Lower leg skin (tissue), 4 donors: ENCODE measurements at regions not wholly inside any gene's neighbourhood (a gene's known extent, or its start where the extent isn't known, plus 50 kb on each side); places are given as distances from the start of the nearest gene placed in this dataset.

ENCODE experiments used
- DNase-seq, 2 donors: peaks; one replicate each; pipeline ENCODE4 v3.0.0-alpha.2; 2019; ENCODE audit warnings: low spot score in 2 of 2
- H3K4me3 ChIP-seq: fragments of 200-600 bp; sonication (generic); 2 replicates; pipeline ENCODE4 v1.5.1; 2017; ENCODE audit warnings: mild to moderate bottlenecking, low read depth; ENCODE audit not compliant: poor library complexity, severe bottlenecking
- POLR2A ChIP-seq, 2 donors: fragments of 450-650 bp; IDR thresholded peaks; one replicate each; pipeline ENCODE4 v1.6.1; 2016 to 2017; ENCODE audit warnings: antibody characterized with exemption in 2 of 2, mild to moderate bottlenecking in 1 of 2, moderate library complexity in 1 of 2
- WGBS, 2 donors: methylation state at CpG; one replicate each; pipeline ENCODE4 v1.1.5; 2018; 5-methylcytosine and 5-hydroxymethylcytosine counted together
- intact Hi-C: fragments of 100-400 bp; cut with DNase I; formaldehyde crosslinking; loops from one replicate; pipeline ENCODE4 v1.15.0; 2023; ENCODE audit warnings: low total_unique reads
- TF ChIP-seq, protein P1 (sequence below), 3 donors: fragments of 450-650 bp; IDR thresholded peaks; one replicate each; pipeline ENCODE4 v1.5.1; 2016; ENCODE audit warnings: antibody characterized with exemption in 3 of 3, mild to moderate bottlenecking in 3 of 3, moderate library complexity in 2 of 3

DNA sequence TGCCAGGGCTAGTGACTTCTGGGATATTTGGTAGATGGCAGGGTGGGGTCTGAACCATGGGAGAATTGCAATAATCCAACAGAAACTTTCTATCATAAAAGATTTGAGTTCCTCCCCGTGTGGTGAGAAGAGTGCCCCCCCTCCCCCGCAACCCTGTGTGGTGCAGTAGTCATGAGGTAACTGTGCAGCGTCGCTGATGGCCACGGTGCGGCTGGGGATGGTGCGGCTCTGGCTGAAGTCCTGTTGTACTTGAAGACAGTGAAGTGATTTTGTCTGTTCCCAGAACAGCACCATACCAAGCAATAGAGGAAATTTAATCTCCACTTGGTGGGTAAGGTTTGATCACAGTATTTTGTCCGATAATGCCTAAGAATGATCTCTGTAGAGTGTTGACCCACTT, 654.8 kb upstream of the POU3F2 start:
- intact Hi-C loops, result no loop called here
- 91 to 93% methylated on average over 8 of the region's 8 CpGs for WGBS, 2 donors
- TF ChIP-seq, protein P1, sequence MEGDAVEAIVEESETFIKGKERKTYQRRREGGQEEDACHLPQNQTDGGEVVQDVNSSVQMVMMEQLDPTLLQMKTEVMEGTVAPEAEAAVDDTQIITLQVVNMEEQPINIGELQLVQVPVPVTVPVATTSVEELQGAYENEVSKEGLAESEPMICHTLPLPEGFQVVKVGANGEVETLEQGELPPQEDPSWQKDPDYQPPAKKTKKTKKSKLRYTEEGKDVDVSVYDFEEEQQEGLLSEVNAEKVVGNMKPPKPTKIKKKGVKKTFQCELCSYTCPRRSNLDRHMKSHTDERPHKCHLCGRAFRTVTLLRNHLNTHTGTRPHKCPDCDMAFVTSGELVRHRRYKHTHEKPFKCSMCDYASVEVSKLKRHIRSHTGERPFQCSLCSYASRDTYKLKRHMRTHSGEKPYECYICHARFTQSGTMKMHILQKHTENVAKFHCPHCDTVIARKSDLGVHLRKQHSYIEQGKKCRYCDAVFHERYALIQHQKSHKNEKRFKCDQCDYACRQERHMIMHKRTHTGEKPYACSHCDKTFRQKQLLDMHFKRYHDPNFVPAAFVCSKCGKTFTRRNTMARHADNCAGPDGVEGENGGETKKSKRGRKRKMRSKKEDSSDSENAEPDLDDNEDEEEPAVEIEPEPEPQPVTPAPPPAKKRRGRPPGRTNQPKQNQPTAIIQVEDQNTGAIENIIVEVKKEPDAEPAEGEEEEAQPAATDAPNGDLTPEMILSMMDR (IDR thresholded peaks at IDR 0.05), result no peak
- TF ChIP-seq POLR2A (IDR thresholded peaks at IDR 0.05), result no peak
- no peak overlapping the region for H3K4me3 ChIP-seq
- peak in 1 of 2 donors; percentile 70 for DNase-seq

DNA sequence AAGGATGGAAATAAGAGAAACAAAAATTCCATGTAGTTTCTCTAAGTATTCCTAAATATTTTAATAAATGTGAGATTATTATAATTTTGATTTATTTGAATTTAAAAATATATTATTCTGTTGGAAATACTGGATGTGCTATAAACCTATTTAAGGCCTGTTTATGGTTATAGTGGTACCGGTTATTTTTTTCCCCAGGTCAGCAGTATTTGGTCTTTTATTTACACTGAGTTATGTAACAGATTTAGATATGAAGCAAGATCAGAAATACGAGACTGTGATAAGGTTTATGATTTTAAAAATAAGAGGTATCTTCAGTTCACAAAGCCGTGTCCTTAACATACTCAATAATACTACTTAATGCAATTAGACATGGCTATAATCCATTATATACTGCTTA, 634.3 kb upstream of the POU3F2 start:
- TF ChIP-seq POLR2A (IDR thresholded peaks at IDR 0.05), result no peak
- TF ChIP-seq, protein P1 (IDR thresholded peaks at IDR 0.05), result no peak
- WGBS, 2 donors, result 77 to 88% methylated on average over 3 of the region's 3 CpGs
- H3K4me3 ChIP-seq, result no peak overlapping the region
- no peak for DNase-seq
- intact Hi-C loops, result no loop called here

DNA sequence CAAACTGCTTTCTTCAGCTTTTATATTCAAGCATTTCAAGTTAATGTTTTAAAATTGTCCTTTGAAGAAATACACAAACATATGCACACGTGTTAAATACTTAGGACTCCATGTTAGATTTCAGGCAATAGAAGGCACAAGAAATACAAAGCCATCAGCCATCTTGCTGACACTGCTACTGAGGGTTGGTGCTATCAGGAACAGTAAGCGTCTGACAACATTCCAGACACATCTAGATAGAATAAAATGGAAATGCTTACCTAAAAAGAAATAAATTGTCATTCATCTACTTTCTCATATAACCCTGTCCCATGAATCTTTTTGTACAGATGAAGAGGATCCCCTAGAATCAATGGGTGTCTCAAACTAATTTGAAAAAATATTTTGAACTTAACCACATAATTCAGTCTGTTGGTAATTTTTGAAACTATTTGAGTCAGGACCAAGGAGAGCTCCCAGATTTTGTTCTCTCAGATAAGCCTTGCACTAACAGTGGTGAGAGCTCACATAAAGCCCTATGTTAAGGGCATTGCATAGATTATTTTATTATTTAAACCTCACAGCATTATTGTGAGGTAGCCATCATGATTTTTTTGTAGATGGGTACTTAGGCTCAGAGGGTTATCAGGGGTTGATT, 631.1 kb upstream of the POU3F2 start:
- intact Hi-C loops, result no loop called here
- DNase-seq, result no peak
- TF ChIP-seq POLR2A (IDR thresholded peaks at IDR 0.05), result no peak
- TF ChIP-seq, protein P1 (IDR thresholded peaks at IDR 0.05), result no peak
- no peak overlapping the region for H3K4me3 ChIP-seq
- 53 to 54% methylated on average over 2 of the region's 2 CpGs for WGBS, 2 donors

DNA sequence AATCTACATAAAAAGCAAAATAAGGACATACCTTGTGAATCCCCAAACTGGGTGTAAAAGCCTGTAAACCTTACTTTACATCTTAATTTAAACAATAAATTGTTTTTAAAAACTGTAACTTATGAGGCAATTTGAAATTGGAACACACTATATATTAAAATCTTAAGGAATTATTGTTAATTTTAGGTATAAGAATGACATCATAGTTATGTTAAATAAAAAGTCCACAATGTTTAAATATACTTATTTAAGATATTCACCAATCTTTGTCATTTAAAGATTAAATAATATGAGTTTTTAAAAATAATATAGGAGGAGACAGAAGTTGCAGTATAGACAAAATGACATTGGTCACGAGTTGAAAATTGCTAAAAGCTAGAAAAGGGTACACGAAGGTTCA, 621.9 kb upstream of the POU3F2 start:
- no peak overlapping the region for H3K4me3 ChIP-seq
- no peak for DNase-seq
- no peak for TF ChIP-seq POLR2A (IDR thresholded peaks at IDR 0.05)
- TF ChIP-seq, protein P1 (IDR thresholded peaks at IDR 0.05), result no peak
- intact Hi-C loops, result no loop called here
- WGBS, 2 donors, result 72 to 74% methylated on average over 2 of the region's 2 CpGs

DNA sequence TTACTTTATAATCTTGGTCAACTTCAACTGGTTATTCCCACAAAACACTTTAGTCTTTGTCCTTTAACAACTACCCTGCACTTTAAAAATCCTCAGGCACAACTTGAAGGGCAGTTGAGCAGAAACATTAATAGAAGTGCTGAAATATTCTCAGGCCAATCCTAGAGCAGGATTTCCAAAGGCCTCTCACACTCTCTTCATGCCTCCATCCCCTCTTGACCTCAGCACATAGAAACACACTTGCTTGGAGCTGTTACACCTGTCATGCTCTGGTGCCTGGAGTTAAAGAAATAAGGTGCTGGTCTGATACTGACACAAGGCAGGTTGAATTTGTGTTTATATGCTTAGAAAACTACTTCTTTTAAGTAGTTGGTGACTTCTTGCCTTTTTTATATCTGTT, 618.8 kb upstream of the POU3F2 start:
- DNase-seq, result no peak
- TF ChIP-seq, protein P1 (IDR thresholded peaks at IDR 0.05), result no peak
- intact Hi-C loops, result no loop called here
- H3K4me3 ChIP-seq, result no peak overlapping the region

DNA sequence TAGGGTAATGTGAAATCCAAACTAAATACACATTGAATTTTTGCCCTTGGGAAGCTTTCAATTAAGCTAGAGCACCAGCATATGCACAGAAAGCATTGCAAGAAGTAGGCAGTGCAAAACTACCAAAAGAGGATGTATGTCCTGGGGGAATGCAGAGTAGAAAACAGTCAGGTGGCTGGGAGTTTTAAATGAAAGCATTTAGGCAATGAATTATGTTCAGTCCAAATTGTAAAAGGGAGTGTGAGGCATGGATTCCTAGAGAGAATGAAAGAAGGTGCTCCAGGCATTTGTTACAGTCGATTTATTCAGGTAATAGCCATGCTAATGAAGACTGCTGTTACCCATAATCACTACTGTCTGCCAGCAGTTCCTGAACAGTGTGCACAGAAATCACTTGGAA, 604.1 kb upstream of the POU3F2 start:
- TF ChIP-seq, protein P1 (IDR thresholded peaks at IDR 0.05), result no peak
- TF ChIP-seq POLR2A (IDR thresholded peaks at IDR 0.05), result no peak
- DNase-seq, result no peak
- intact Hi-C loops, result no loop called here
- H3K4me3 ChIP-seq, result no peak overlapping the region
- 15 to 22% methylated on average over 1 of the region's 1 CpG for WGBS, 2 donors
